ENCODE measurements at regions not wholly inside any gene's neighbourhood (a gene's known extent, or its start where the extent isn't known, plus 50 kb on each side); places are given as distances from the start of the nearest gene placed in this dataset.

DNA sequence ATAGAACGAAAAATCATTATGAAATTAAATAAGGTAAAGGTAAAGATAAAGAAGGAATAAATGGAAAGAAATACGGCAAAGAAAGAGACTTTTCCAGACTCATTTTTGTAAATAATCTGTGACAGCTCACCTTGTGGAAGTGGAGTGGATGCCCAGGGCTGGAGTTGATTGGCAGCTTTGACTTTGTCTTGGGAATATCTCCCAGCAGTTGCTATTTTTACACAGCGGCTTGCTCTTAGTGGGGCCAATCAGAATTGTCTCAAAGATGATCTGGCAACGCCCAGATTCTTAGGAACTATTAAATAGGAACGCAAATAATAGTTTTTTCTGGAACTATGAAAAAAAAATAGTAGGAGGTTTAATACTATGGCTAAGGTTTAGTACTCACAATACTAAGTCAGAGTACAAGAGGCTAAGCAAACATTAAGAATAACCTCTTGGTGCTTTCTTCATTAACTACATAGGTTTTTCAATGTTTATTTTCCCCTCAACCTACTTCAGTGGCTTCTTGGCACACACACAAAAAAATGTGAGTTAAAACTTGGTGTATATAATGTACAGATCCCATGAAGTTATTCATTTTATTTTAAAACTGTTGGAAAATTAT lies 132.7 kb downstream of the TRAM1L1 start:
- DNase-seq (ENCODE audit: low read depth in 2 of 2), result no peak
- H3K36me3 ChIP-seq (ENCODE audit: control insufficient read depth, insufficient read depth, low read length), result no peaks in the 10 kb centered on the region
- no peaks in the 10 kb centered on the region for H3K79me2 ChIP-seq (ENCODE audit: control insufficient read depth, insufficient read depth, low read length)
- TF ChIP-seq EZH2 (IDR thresholded peaks at IDR 0.05; ENCODE audit: low read length, missing control alignments), result no peak
- TF ChIP-seq, protein P1, sequence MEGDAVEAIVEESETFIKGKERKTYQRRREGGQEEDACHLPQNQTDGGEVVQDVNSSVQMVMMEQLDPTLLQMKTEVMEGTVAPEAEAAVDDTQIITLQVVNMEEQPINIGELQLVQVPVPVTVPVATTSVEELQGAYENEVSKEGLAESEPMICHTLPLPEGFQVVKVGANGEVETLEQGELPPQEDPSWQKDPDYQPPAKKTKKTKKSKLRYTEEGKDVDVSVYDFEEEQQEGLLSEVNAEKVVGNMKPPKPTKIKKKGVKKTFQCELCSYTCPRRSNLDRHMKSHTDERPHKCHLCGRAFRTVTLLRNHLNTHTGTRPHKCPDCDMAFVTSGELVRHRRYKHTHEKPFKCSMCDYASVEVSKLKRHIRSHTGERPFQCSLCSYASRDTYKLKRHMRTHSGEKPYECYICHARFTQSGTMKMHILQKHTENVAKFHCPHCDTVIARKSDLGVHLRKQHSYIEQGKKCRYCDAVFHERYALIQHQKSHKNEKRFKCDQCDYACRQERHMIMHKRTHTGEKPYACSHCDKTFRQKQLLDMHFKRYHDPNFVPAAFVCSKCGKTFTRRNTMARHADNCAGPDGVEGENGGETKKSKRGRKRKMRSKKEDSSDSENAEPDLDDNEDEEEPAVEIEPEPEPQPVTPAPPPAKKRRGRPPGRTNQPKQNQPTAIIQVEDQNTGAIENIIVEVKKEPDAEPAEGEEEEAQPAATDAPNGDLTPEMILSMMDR (conservative IDR thresholded peaks at IDR 0.05 in 1 of 2, IDR thresholded peaks at IDR 0.05 in 1 of 2; ENCODE audit: low read depth in 1 of 2, low read length in 2 of 2), result no peak
- H2AFZ ChIP-seq (ENCODE audit: low read length), result no peak overlapping the region
- H3K4me3 ChIP-seq (replicated peaks in 1 of 4; ENCODE audit: control extremely low read depth in 1 of 4, insufficient read depth in 1 of 4, low read depth in 3 of 4, low read length in 4 of 4), result no peak overlapping the region
- no peak overlapping the region for H3K4me2 ChIP-seq (ENCODE audit: extremely low read depth, insufficient read depth, low read length)
- H4K20me1 ChIP-seq (ENCODE audit: control insufficient read depth, extremely low read depth, insufficient read depth, low read length), result no peaks in the 10 kb centered on the region
- no peaks in the 10 kb centered on the region for H3K9me3 ChIP-seq (ENCODE audit: control insufficient read depth, insufficient read depth, low read depth, low read length)
- H3K9ac ChIP-seq (ENCODE audit: insufficient read depth, low read length), result no peak overlapping the region
- H3K27ac ChIP-seq (ENCODE audit: insufficient read depth, low read length), result no peak overlapping the region
- H3K4me1 ChIP-seq (ENCODE audit: control insufficient read depth, extremely low read depth, insufficient read depth, low read length), result no peaks in the 10 kb centered on the region
- H3K27me3 ChIP-seq (ENCODE audit: control insufficient read depth, insufficient read depth, low read length), result no peaks in the 10 kb centered on the region

DNA sequence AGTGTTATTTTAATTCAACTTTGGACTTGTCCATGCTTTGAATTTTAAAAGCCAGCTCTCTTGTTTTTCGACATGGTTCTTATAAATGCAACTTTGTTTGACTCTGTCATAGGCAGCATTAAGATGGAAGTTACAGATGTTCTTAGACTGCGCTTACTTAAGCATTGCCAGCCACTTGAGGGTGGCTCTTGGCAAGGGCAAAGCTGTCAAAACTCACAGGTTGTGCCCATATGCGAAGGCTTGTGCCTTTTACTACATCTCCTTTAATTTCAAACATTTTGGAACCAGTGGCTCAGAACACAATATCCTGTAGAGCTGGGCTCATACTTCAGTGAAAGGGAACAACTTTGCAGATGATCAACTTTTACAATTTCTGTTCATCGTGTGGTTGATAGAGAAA lies 135.5 kb downstream of the TRAM1L1 start:
- no peak overlapping the region for H2AFZ ChIP-seq (ENCODE audit: low read length)
- H3K27ac ChIP-seq (ENCODE audit: insufficient read depth, low read length), result no peak overlapping the region
- no peak overlapping the region for H3K9ac ChIP-seq (ENCODE audit: insufficient read depth, low read length)
- H3K27me3 ChIP-seq (ENCODE audit: control insufficient read depth, insufficient read depth, low read length), result no peaks in the 10 kb centered on the region
- H3K4me3 ChIP-seq (replicated peaks in 1 of 4; ENCODE audit: control extremely low read depth in 1 of 4, insufficient read depth in 1 of 4, low read depth in 3 of 4, low read length in 4 of 4), result no peak overlapping the region
- no peaks in the 10 kb centered on the region for H3K79me2 ChIP-seq (ENCODE audit: control insufficient read depth, insufficient read depth, low read length)
- DNase-seq (ENCODE audit: low read depth in 2 of 2), result no peak
- no peaks in the 10 kb centered on the region for H3K36me3 ChIP-seq (ENCODE audit: control insufficient read depth, insufficient read depth, low read length)
- H3K4me1 ChIP-seq (ENCODE audit: control insufficient read depth, extremely low read depth, insufficient read depth, low read length), result no peaks in the 10 kb centered on the region
- TF ChIP-seq, protein P1 (conservative IDR thresholded peaks at IDR 0.05 in 1 of 2, IDR thresholded peaks at IDR 0.05 in 1 of 2; ENCODE audit: low read depth in 1 of 2, low read length in 2 of 2), result no peak
- no peak for TF ChIP-seq EZH2 (IDR thresholded peaks at IDR 0.05; ENCODE audit: low read length, missing control alignments)
- no peak overlapping the region for H3K4me2 ChIP-seq (ENCODE audit: extremely low read depth, insufficient read depth, low read length)
- H4K20me1 ChIP-seq (ENCODE audit: control insufficient read depth, extremely low read depth, insufficient read depth, low read length), result no peaks in the 10 kb centered on the region
- H3K9me3 ChIP-seq (ENCODE audit: control insufficient read depth, insufficient read depth, low read depth, low read length), result no peaks in the 10 kb centered on the region

DNA sequence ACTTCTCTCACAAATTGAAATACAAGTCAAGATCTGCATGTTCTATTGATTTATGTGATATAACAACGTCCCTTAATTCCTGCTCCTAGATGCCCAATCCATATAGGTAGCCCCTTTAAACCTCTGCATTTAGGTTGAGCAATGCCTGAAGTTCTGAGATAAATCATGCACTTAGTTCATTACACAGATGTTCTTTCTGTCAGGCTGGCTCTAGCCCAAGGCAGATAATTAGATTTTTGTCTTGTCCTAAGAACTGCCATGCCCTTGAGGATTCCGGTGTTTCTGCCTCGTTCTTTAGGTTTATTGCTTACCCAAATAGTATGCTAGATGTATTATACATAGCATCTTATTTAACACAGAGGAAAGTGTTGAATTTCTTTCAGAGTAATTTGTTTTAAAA lies 143.1 kb downstream of the TRAM1L1 start:
- H3K4me1 ChIP-seq (ENCODE audit: control insufficient read depth, extremely low read depth, insufficient read depth, low read length), result no peaks in the 10 kb centered on the region
- no peak overlapping the region for H3K9ac ChIP-seq (ENCODE audit: insufficient read depth, low read length)
- no peak overlapping the region for H3K4me3 ChIP-seq (replicated peaks in 1 of 4; ENCODE audit: control extremely low read depth in 1 of 4, insufficient read depth in 1 of 4, low read depth in 3 of 4, low read length in 4 of 4)
- H3K9me3 ChIP-seq (ENCODE audit: control insufficient read depth, insufficient read depth, low read depth, low read length), result no peaks in the 10 kb centered on the region
- no peak for DNase-seq (ENCODE audit: low read depth in 2 of 2)
- H3K36me3 ChIP-seq (ENCODE audit: control insufficient read depth, insufficient read depth, low read length), result no peaks in the 10 kb centered on the region
- TF ChIP-seq, protein P1 (conservative IDR thresholded peaks at IDR 0.05 in 1 of 2, IDR thresholded peaks at IDR 0.05 in 1 of 2; ENCODE audit: low read depth in 1 of 2, low read length in 2 of 2), result no peak
- no peak for TF ChIP-seq EZH2 (IDR thresholded peaks at IDR 0.05; ENCODE audit: low read length, missing control alignments)
- H3K27ac ChIP-seq (ENCODE audit: insufficient read depth, low read length), result no peak overlapping the region
- H3K27me3 ChIP-seq (ENCODE audit: control insufficient read depth, insufficient read depth, low read length), result no peaks in the 10 kb centered on the region
- H3K4me2 ChIP-seq (ENCODE audit: extremely low read depth, insufficient read depth, low read length), result no peak overlapping the region
- no peaks in the 10 kb centered on the region for H3K79me2 ChIP-seq (ENCODE audit: control insufficient read depth, insufficient read depth, low read length)
- H4K20me1 ChIP-seq (ENCODE audit: control insufficient read depth, extremely low read depth, insufficient read depth, low read length), result no peaks in the 10 kb centered on the region
- no peak overlapping the region for H2AFZ ChIP-seq (ENCODE audit: low read length)
